Stomach (tissue), 4 donors: ENCODE measurements at regions not wholly inside any gene's neighbourhood (a gene's known extent, or its start where the extent isn't known, plus 50 kb on each side); places are given as distances from the start of the nearest gene placed in this dataset.

Experiments
- EP300 ChIP-seq: sonication (generic); formaldehyde crosslinking; IDR thresholded peaks from one replicate; pipeline ENCODE4 v1.6.1; 2017; ENCODE audit warnings: antibody characterized with exemption
- POLR2AphosphoS5 ChIP-seq, 3 donors: sonication (generic); formaldehyde crosslinking; IDR thresholded peaks; one replicate each; pipeline ENCODE4 v1.6.1; 2016; ENCODE audit warnings: antibody characterized with exemption in 3 of 3
- TF ChIP-seq, protein P1 (sequence below), 7 experiments: fragments of 450-650 bp in 4 of 7; fragments of 200-600 bp in 3 of 7; sonication (generic) in 3 of 7; IDR thresholded peaks; one replicate each; pipeline ENCODE4 v1.5.1; 2016 to 2019; ENCODE audit warnings: antibody characterized with exemption in 7 of 7, control low read depth in 2 of 7, mild to moderate bottlenecking in 1 of 7

DNA sequence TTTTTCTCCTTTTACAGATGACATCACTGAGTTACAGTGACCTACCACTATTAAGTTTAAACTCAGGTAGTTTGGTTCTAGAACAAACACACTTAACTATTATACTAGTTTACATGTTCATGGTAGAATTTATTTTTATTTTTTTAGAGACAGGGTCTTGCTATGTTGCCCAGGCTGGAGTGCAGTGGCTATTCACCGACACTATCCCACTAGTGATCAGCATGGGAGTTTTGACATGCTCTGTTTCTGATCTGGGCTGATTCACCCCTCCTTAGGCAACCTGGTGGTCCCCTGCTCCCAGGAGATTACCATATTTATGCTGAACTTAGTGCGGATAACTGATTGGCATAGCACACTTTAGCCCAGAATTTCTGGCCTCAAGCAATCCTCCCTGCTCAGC lies 66.4 kb upstream of the LTA4H start:
- no peak for TF ChIP-seq POLR2AphosphoS5 (IDR thresholded peaks at IDR 0.05)
- TF ChIP-seq, protein P1, sequence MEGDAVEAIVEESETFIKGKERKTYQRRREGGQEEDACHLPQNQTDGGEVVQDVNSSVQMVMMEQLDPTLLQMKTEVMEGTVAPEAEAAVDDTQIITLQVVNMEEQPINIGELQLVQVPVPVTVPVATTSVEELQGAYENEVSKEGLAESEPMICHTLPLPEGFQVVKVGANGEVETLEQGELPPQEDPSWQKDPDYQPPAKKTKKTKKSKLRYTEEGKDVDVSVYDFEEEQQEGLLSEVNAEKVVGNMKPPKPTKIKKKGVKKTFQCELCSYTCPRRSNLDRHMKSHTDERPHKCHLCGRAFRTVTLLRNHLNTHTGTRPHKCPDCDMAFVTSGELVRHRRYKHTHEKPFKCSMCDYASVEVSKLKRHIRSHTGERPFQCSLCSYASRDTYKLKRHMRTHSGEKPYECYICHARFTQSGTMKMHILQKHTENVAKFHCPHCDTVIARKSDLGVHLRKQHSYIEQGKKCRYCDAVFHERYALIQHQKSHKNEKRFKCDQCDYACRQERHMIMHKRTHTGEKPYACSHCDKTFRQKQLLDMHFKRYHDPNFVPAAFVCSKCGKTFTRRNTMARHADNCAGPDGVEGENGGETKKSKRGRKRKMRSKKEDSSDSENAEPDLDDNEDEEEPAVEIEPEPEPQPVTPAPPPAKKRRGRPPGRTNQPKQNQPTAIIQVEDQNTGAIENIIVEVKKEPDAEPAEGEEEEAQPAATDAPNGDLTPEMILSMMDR (IDR thresholded peaks at IDR 0.05) = no peak
- TF ChIP-seq EP300 = no peak
